Stimulated activated naive CD8-positive, alpha-beta T cell treated with anti-CD3 and anti-CD28 coated beads, Interleukin-15, Interleukin-2, amounts not matched to agents 100 ng/mL and 50 ng/mL, for 24 hours (primary cell): ENCODE measurements at regions not wholly inside any gene's neighbourhood (a gene's known extent, or its start where the extent isn't known, plus 50 kb on each side); places are given as distances from the start of the nearest gene placed in this dataset.

ENCODE experiments used
- H3K27ac Mint-ChIP-seq: one replicate; pipeline ENCODE4 v1.8.0; 2021; ENCODE audit warnings: mild to moderate bottlenecking, mixed read lengths
- H3K27me3 Mint-ChIP-seq: one replicate; pipeline ENCODE4 v1.8.0; 2021; ENCODE audit warnings: mixed read lengths
- H3K36me3 Mint-ChIP-seq: one replicate; pipeline ENCODE4 v1.8.0; 2021; ENCODE audit warnings: low read depth, mixed read lengths
- H3K4me1 Mint-ChIP-seq: one replicate; pipeline ENCODE4 v1.8.0; 2021; ENCODE audit warnings: low read depth, mixed read lengths
- H3K4me3 Mint-ChIP-seq: one replicate; pipeline ENCODE4 v1.8.0; 2021; ENCODE audit warnings: mild to moderate bottlenecking, mixed read lengths
- H3K9me3 Mint-ChIP-seq: one replicate; pipeline ENCODE4 v1.8.0; 2021; ENCODE audit warnings: mixed read lengths

- Mint-ChIP-seq H3K27ac (peak overlapping the region; percentile 17), H3K4me3 (no peak overlapping the region), H3K27me3 (no peaks in the 10 kb centered on the region), H3K4me1 (peaks cover 55% of the 10 kb centered on the region), H3K36me3 (no peaks in the 10 kb centered on the region), H3K9me3 (peaks cover 6% of the 10 kb centered on the region)
Measured at GRCh38 chr7:36775061-36775620, 50.8 kb upstream of the AOAH start.
